ENCODE measurements at regions not wholly inside any gene's neighbourhood (a gene's known extent, or its start where the extent isn't known, plus 50 kb on each side); places are given as distances from the start of the nearest gene placed in this dataset.

DNA sequence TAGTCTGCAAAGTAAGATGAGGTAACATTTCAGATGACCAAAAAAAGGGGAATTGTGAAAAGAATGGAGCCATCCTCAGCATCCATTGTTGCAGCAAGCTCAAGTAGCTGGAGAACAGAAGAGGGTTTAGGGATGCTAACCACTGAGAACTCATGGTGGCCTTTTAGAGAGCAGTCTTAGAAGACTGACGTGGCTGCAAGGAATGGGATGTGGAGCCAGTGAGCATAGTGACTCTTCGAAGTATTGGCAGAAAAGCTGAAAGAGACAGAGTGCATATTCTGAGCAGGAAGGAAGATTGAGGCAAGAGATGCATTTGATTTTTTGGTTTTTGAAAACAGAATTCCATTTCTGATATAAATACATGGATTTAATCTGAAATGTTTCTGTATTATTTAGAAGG is 151.2 kb downstream of the UBE2E3 start:
- H2BK120ac ChIP-seq (ENCODE audit: low read depth, low read length) = no peak overlapping the region
- ATAC-seq (ENCODE audit: low read depth) = no peak
- intact Hi-C loops (cut with micrococcal nuclease) = no loop called here
- H3K36me3 ChIP-seq (ENCODE audit: control insufficient read depth, insufficient read depth, low read length) = no peaks in the 10 kb centered on the region
- no peaks in the 10 kb centered on the region for H3K9me1 ChIP-seq (ENCODE audit: insufficient read depth, low read length)
- H2AK5ac ChIP-seq (ENCODE audit: low read depth, low read length) = no peak overlapping the region
- H2BK5ac ChIP-seq (ENCODE audit: low read depth, low read length, poor library complexity, severe bottlenecking) = no peak overlapping the region
- whole genome bisulfite sequencing, 2 experiments (ENCODE audit: extremely low coverage in 2 of 2, insufficient read length in 1 of 2) = no CpG with 5 or more reads among the region's 2 CpGs
- H3K27me3 ChIP-seq (ENCODE audit: control insufficient read depth, insufficient read depth, low read length) = no peaks in the 10 kb centered on the region
- no peaks in the 10 kb centered on the region for H3K4me1 ChIP-seq (ENCODE audit: control insufficient read depth, insufficient read depth, low read length)
- H2BK20ac ChIP-seq (ENCODE audit: low read depth, low read length) = no peak overlapping the region
- no peak overlapping the region for H3K4me2 ChIP-seq (ENCODE audit: low read depth, low read length)
- no peak overlapping the region for H3K14ac ChIP-seq (replicated peaks; ENCODE audit: low read depth, low read length)
- no peak for DNase-seq
- no peak overlapping the region for H3K9ac ChIP-seq (ENCODE audit: low read depth, low read length)
- ChIA-PET CTCF (interaction anchor here (0.8 to 1.5 kb wide), 2 partner anchors 10 to 386 kb away, joined by 3 to 4 read pairs; no protein-coding TSS in a partner anchor), POLR2A (ENCODE audit: unreplicated experiment) (no interaction called here)
- H4K5ac ChIP-seq (ENCODE audit: low read depth, low read length) = peak overlapping the region; percentile 21; the same call in 1 of the 2 replicates
- no peak overlapping the region for H3K18ac ChIP-seq (ENCODE audit: low read depth, low read length)
- no peaks in the 10 kb centered on the region for H3K79me1 ChIP-seq (ENCODE audit: low read depth in 1 of 2, low read length in 2 of 2)
- no TSS peak for BruUV-seq (replicated peaks)
- no peak overlapping the region for H3K56ac ChIP-seq (ENCODE audit: extremely low read depth, insufficient read depth, low read length)
- H3K4me3 ChIP-seq (ENCODE audit: insufficient read depth, low read depth, low read length) = no peak overlapping the region
- TF ChIP-seq RAD21 (IDR thresholded peaks at IDR 0.05; ENCODE audit: low read length) = no peak
- no peak for TF ChIP-seq NFE2L2 (IDR thresholded peaks at IDR 0.05; ENCODE audit: low read depth, low read length)
- TF ChIP-seq, protein P1, sequence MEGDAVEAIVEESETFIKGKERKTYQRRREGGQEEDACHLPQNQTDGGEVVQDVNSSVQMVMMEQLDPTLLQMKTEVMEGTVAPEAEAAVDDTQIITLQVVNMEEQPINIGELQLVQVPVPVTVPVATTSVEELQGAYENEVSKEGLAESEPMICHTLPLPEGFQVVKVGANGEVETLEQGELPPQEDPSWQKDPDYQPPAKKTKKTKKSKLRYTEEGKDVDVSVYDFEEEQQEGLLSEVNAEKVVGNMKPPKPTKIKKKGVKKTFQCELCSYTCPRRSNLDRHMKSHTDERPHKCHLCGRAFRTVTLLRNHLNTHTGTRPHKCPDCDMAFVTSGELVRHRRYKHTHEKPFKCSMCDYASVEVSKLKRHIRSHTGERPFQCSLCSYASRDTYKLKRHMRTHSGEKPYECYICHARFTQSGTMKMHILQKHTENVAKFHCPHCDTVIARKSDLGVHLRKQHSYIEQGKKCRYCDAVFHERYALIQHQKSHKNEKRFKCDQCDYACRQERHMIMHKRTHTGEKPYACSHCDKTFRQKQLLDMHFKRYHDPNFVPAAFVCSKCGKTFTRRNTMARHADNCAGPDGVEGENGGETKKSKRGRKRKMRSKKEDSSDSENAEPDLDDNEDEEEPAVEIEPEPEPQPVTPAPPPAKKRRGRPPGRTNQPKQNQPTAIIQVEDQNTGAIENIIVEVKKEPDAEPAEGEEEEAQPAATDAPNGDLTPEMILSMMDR (conservative IDR thresholded peaks at IDR 0.05; ENCODE audit: low read depth, low read length) = no peak
- H2AFZ ChIP-seq (replicated peaks; ENCODE audit: low read length, poor library complexity) = peak overlapping the region; percentile 12
- H3K4ac ChIP-seq (ENCODE audit: low read depth, low read length) = no peak overlapping the region
- H3K23ac ChIP-seq (ENCODE audit: low read depth, low read length) = no peak overlapping the region
- no peaks in the 10 kb centered on the region for H4K20me1 ChIP-seq (ENCODE audit: insufficient read depth, low read length)
- no peak overlapping the region for H4K8ac ChIP-seq (ENCODE audit: low read depth in 2 of 2, low read length in 2 of 2)
- H2BK15ac ChIP-seq (ENCODE audit: low read depth, low read length) = no peak overlapping the region
- H3K9me3 ChIP-seq (ENCODE audit: control insufficient read depth, insufficient read depth, low read length) = no peaks in the 10 kb centered on the region
- in situ Hi-C loops (cut with MboI; ENCODE audit: low sequenced_read_pairs) = no loop called here
- H4K91ac ChIP-seq (ENCODE audit: insufficient read depth, low read depth, low read length) = no peak overlapping the region
- no peak overlapping the region for H2AK9ac ChIP-seq (replicated peaks; ENCODE audit: low read depth, low read length, poor library complexity)
- dilution Hi-C loops (cut with HindIII; ENCODE audit: low sequenced_read_pairs, unreplicated experiment) = no loop called here
- H3K27ac ChIP-seq (ENCODE audit: insufficient read depth, low read length) = no peak overlapping the region
